ENCODE measurements at regions not wholly inside any gene's neighbourhood (a gene's known extent, or its start where the extent isn't known, plus 50 kb on each side); places are given as distances from the start of the nearest gene placed in this dataset.

- no peak for TF ChIP-seq CTCF (IDR thresholded peaks at IDR 0.05)
- no peak for TF ChIP-seq POLR2A (IDR thresholded peaks at IDR 0.05)
These were observed 53.4 kb upstream of the SNRPN start for GRCh38 chr15:24901409-24901808.

Measured in body of pancreas (tissue), 4 donors.